Body of pancreas (tissue), 4 donors: ENCODE measurements at regions not wholly inside any gene's neighbourhood (a gene's known extent, or its start where the extent isn't known, plus 50 kb on each side); places are given as distances from the start of the nearest gene placed in this dataset.

Experiments used
- ATAC-seq: fragments of 150-250 bp; one replicate; pipeline ENCODE4 v1.9.1; 2016
- DNase-seq, 4 donors: peaks; one replicate each; pipeline ENCODE4 v3.0.0-alpha.2; 2019
- H3K27ac ChIP-seq, 4 donors: fragments of 200-600 bp; sonication (generic); 1 replicate in 3 of 4; 2 replicates in 1 of 4; pipeline versions ENCODE4 v1.5.1 to v1.6.1; 2016 to 2019; ENCODE audit warnings: mild to moderate bottlenecking in 1 of 4, mixed read lengths in 1 of 4, moderate library complexity in 1 of 4
- H3K27me3 ChIP-seq, 2 donors: fragments of 200-600 bp; sonication (generic); one replicate each; pipeline ENCODE4 v1.6.0; 2016; ENCODE audit warnings: mild to moderate bottlenecking in 1 of 2
- H3K36me3 ChIP-seq, 2 donors: fragments of 200-600 bp; sonication (generic); replicated peaks in 1 of 2; 2 replicates each; pipeline ENCODE4 v1.5.1; 2016; ENCODE audit warnings: low read depth in 2 of 2; ENCODE audit not compliant: insufficient read depth in 1 of 2
- H3K4me1 ChIP-seq: fragments of 200-600 bp; sonication (generic); one replicate; pipeline ENCODE4 v1.6.0; 2016
- H3K4me3 ChIP-seq, 2 donors: fragments of 200-600 bp; sonication (generic); 1 replicate in 1 of 2; 2 replicates in 1 of 2; pipeline ENCODE4 v1.5.1; 2016 to 2019
- H3K9me3 ChIP-seq, 3 donors: fragments of 200-600 bp; sonication (generic); 1 replicate in 2 of 3; 2 replicates in 1 of 3; pipeline ENCODE4 v1.5.1; 2016
- POLR2A ChIP-seq, 3 donors: fragments of 450-650 bp; IDR thresholded peaks; one replicate each; pipeline ENCODE4 v1.6.1; 2016; ENCODE audit warnings: antibody characterized with exemption in 3 of 3, mild to moderate bottlenecking in 2 of 3
- WGBS, 2 donors: methylation state at CpG; one replicate each; pipeline ENCODE4 v1.1.5; 2017; 5-methylcytosine and 5-hydroxymethylcytosine counted together
- intact Hi-C: fragments of 100-400 bp; cut with DNase I; formaldehyde crosslinking; loops from one replicate; pipeline ENCODE4 v1.15.1; 2023
- TF ChIP-seq, protein P1 (sequence below), 7 experiments: fragments of 450-650 bp in 4 of 7; fragments of 200-600 bp in 3 of 7; sonication (generic) in 3 of 7; IDR thresholded peaks; one replicate each; pipeline ENCODE4 v1.5.1; 2016 to 2019; ENCODE audit warnings: antibody characterized with exemption in 7 of 7

- WGBS, 2 donors = 61 to 74% methylated on average over 2 of the region's 2 CpGs
- no peak for ATAC-seq
Observed at GRCh38 chr18:66124394-66124793, 373.6 kb downstream of the CDH7 start.

GRCh38 chr18:66119347-66119746, 368.5 kb downstream of the CDH7 start:
- intact Hi-C loops = no loop called here
- no peak for ATAC-seq
- H3K4me3 ChIP-seq = no peak overlapping the region

More at GRCh38 chr18:66124394-66124793, 373.6 kb downstream of the CDH7 start:
- intact Hi-C loops = no loop called here
- Histone ChIP-seq H3K27me3 (no peaks in the 10 kb centered on the region), H3K4me3 (no peak overlapping the region), H3K36me3 (no peaks in the 10 kb centered on the region), H3K4me1 (no peaks in the 10 kb centered on the region), H3K27ac (no peak overlapping the region), H3K9me3 (no peaks in the 10 kb centered on the region)
- no peak for DNase-seq
- TF ChIP-seq POLR2A (IDR thresholded peaks at IDR 0.05) = no peak
- TF ChIP-seq, protein P1, sequence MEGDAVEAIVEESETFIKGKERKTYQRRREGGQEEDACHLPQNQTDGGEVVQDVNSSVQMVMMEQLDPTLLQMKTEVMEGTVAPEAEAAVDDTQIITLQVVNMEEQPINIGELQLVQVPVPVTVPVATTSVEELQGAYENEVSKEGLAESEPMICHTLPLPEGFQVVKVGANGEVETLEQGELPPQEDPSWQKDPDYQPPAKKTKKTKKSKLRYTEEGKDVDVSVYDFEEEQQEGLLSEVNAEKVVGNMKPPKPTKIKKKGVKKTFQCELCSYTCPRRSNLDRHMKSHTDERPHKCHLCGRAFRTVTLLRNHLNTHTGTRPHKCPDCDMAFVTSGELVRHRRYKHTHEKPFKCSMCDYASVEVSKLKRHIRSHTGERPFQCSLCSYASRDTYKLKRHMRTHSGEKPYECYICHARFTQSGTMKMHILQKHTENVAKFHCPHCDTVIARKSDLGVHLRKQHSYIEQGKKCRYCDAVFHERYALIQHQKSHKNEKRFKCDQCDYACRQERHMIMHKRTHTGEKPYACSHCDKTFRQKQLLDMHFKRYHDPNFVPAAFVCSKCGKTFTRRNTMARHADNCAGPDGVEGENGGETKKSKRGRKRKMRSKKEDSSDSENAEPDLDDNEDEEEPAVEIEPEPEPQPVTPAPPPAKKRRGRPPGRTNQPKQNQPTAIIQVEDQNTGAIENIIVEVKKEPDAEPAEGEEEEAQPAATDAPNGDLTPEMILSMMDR (IDR thresholded peaks at IDR 0.05) = no peak

DNA sequence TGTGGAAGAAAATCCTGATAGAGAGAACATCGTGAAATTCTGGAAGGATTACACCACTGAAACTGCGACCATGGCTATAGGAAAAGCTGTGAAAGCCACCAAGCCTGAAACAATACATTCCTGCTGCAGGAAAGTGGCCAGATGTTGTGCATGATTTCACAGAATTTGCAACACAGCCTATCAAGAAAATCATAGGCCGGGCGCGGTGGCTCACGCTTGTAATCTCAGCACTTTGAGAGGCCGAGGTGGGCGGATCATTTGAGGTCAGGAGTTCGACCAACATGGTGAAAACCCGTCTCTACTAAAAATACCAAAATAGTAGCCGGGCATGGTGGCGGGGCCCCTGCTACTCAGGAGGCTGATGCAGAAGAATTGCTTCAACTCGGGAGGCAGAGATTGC, 360.2 kb downstream of the CDH7 start:
- DNase-seq (no peak), ATAC-seq (no peak)
- intact Hi-C loops = no loop called here
- no peak for TF ChIP-seq POLR2A (IDR thresholded peaks at IDR 0.05)
- TF ChIP-seq, protein P1 (IDR thresholded peaks at IDR 0.05) = no peak
- H3K36me3 ChIP-seq = no peaks in the 10 kb centered on the region
- no peak overlapping the region for H3K4me3 ChIP-seq
- no peaks in the 10 kb centered on the region for H3K4me1 ChIP-seq
- no peaks in the 10 kb centered on the region for H3K9me3 ChIP-seq
- 78 to 82% methylated on average over 13 of the region's 13 CpGs for WGBS, 2 donors
- no peaks in the 10 kb centered on the region for H3K27me3 ChIP-seq
- no peak overlapping the region for H3K27ac ChIP-seq

More at GRCh38 chr18:66119347-66119746, 368.5 kb downstream of the CDH7 start:
- no peak for TF ChIP-seq POLR2A (IDR thresholded peaks at IDR 0.05)
- no peaks in the 10 kb centered on the region for H3K27me3 ChIP-seq
- no peak overlapping the region for H3K27ac ChIP-seq
- DNase-seq = no peak
- no peaks in the 10 kb centered on the region for H3K9me3 ChIP-seq
- H3K4me1 ChIP-seq = no peaks in the 10 kb centered on the region
- H3K36me3 ChIP-seq = no peaks in the 10 kb centered on the region

GRCh38 chr18:66110607-66111006, 359.8 kb downstream of the CDH7 start:
- Histone ChIP-seq H3K4me3 (no peak overlapping the region), H3K9me3 (no peaks in the 10 kb centered on the region), H3K27me3 (no peaks in the 10 kb centered on the region), H3K36me3 (no peaks in the 10 kb centered on the region), H3K27ac (no peak overlapping the region), H3K4me1 (no peaks in the 10 kb centered on the region)
- DNase-seq (no peak), ATAC-seq (no peak)
- TF ChIP-seq, protein P1 (IDR thresholded peaks at IDR 0.05) = no peak
- no peak for TF ChIP-seq POLR2A (IDR thresholded peaks at IDR 0.05)
- 46 to 65% methylated on average over 1 of the region's 1 CpG for WGBS, 2 donors
- intact Hi-C loops = no loop called here

DNA sequence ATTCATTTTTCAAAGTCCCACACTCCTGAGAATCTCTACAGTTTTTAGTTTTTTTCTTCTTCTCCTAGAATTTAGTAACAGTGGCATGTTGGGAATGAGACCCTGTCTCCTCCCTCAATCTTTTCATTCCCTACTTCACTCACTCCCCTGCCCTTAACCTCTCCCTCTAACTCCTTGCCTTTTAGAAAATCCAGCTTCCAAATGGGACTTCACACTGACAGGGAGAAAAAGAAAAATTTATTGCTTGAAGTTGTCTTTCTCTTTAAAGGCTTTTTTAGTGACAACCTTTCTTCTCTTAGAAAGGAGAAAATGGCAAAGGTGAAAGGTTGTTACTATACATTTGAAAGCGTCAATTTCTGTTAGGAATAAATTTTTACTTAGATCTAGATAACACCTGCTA, 359.2 kb downstream of the CDH7 start:
- H3K27ac ChIP-seq = no peak overlapping the region
- H3K4me1 ChIP-seq = no peaks in the 10 kb centered on the region
- H3K27me3 ChIP-seq = no peaks in the 10 kb centered on the region
- H3K36me3 ChIP-seq = no peaks in the 10 kb centered on the region
- WGBS, 2 donors = 66 to 78% methylated on average over 1 of the region's 1 CpG
- DNase-seq (no peak), ATAC-seq (no peak)
- no peaks in the 10 kb centered on the region for H3K9me3 ChIP-seq
- no peak for TF ChIP-seq POLR2A (IDR thresholded peaks at IDR 0.05)
- H3K4me3 ChIP-seq = no peak overlapping the region
- intact Hi-C loops = no loop called here

- no peak overlapping the region for H3K4me3 ChIP-seq
- ATAC-seq = no peak
- 67 to 73% methylated on average over 3 of the region's 3 CpGs for WGBS, 2 donors
Observed at GRCh38 chr18:66107546-66107945, 356.7 kb downstream of the CDH7 start.

More at GRCh38 chr18:66107546-66107945, 356.7 kb downstream of the CDH7 start:
- Histone ChIP-seq H3K27ac (no peak overlapping the region), H3K4me1 (no peaks in the 10 kb centered on the region), H3K27me3 (no peaks in the 10 kb centered on the region), H3K36me3 (no peaks in the 10 kb centered on the region), H3K9me3 (no peaks in the 10 kb centered on the region)
- intact Hi-C loops = no loop called here
- no peak for DNase-seq
- TF ChIP-seq, protein P1 (IDR thresholded peaks at IDR 0.05) = no peak
- TF ChIP-seq POLR2A (IDR thresholded peaks at IDR 0.05) = no peak
